ENCODE measurements at regions not wholly inside any gene's neighbourhood (a gene's known extent, or its start where the extent isn't known, plus 50 kb on each side); places are given as distances from the start of the nearest gene placed in this dataset.

- H3K4me1 ChIP-seq (ENCODE audit: control insufficient read depth in 2 of 2, insufficient read depth in 2 of 2, low read length in 2 of 2), result no peaks in the 10 kb centered on the region
- H3K9ac ChIP-seq (ENCODE audit: low read depth in 1 of 2, low read length in 2 of 2), result no peak overlapping the region
- H3K4me3 ChIP-seq (ENCODE audit: low read length in 2 of 2), result no peak overlapping the region
- no peak overlapping the region for H3K27ac ChIP-seq (ENCODE audit: low read depth in 2 of 2, low read length in 2 of 2)
- H3K36me3 ChIP-seq (ENCODE audit: control insufficient read depth in 2 of 2, insufficient read depth in 2 of 2, low read length in 2 of 2), result no peaks in the 10 kb centered on the region
- no peaks in the 10 kb centered on the region for H3K27me3 ChIP-seq (ENCODE audit: control insufficient read depth in 2 of 2, insufficient read depth in 2 of 2, low read length in 2 of 2)
- H3K9me3 ChIP-seq (ENCODE audit: control insufficient read depth in 2 of 2, low read length in 2 of 2), result no peaks in the 10 kb centered on the region
Measured at GRCh38 chr6:153735761-153736160, 303.3 kb upstream of the OPRM1 start.

GRCh38 chr6:153729189-153729588 lies 309.9 kb upstream of the OPRM1 start:
- no peaks in the 10 kb centered on the region for H3K9me3 ChIP-seq (ENCODE audit: control insufficient read depth in 2 of 2, low read length in 2 of 2)
- no peaks in the 10 kb centered on the region for H3K4me1 ChIP-seq (ENCODE audit: control insufficient read depth in 2 of 2, insufficient read depth in 2 of 2, low read length in 2 of 2)
- no peaks in the 10 kb centered on the region for H3K27me3 ChIP-seq (ENCODE audit: control insufficient read depth in 2 of 2, insufficient read depth in 2 of 2, low read length in 2 of 2)
- H3K9ac ChIP-seq (ENCODE audit: low read depth in 1 of 2, low read length in 2 of 2), result no peak overlapping the region
- H3K36me3 ChIP-seq (ENCODE audit: control insufficient read depth in 2 of 2, insufficient read depth in 2 of 2, low read length in 2 of 2), result no peaks in the 10 kb centered on the region
- H3K27ac ChIP-seq (ENCODE audit: low read depth in 2 of 2, low read length in 2 of 2), result no peak overlapping the region
- no peak overlapping the region for H3K4me3 ChIP-seq (ENCODE audit: low read length in 2 of 2)

GRCh38 chr6:153727885-153728284 lies 311.2 kb upstream of the OPRM1 start:
- H3K9me3 ChIP-seq (ENCODE audit: control insufficient read depth in 2 of 2, low read length in 2 of 2), result no peaks in the 10 kb centered on the region
- no peak overlapping the region for H3K27ac ChIP-seq (ENCODE audit: low read depth in 2 of 2, low read length in 2 of 2)

GRCh38 chr6:153725456-153725855 lies 313.6 kb upstream of the OPRM1 start:
- Histone ChIP-seq H3K27me3 (ENCODE audit: control insufficient read depth in 2 of 2, insufficient read depth in 2 of 2, low read length in 2 of 2) (no peaks in the 10 kb centered on the region), H3K36me3 (ENCODE audit: control insufficient read depth in 2 of 2, insufficient read depth in 2 of 2, low read length in 2 of 2) (no peaks in the 10 kb centered on the region), H3K9me3 (ENCODE audit: control insufficient read depth in 2 of 2, low read length in 2 of 2) (no peaks in the 10 kb centered on the region), H3K4me1 (ENCODE audit: control insufficient read depth in 2 of 2, insufficient read depth in 2 of 2, low read length in 2 of 2) (no peaks in the 10 kb centered on the region), H3K27ac (ENCODE audit: low read depth in 2 of 2, low read length in 2 of 2) (no peak overlapping the region), H3K4me3 (ENCODE audit: low read length in 2 of 2) (no peak overlapping the region), H3K9ac (ENCODE audit: low read depth in 1 of 2, low read length in 2 of 2) (no peak overlapping the region)

More at GRCh38 chr6:153727885-153728284, 311.2 kb upstream of the OPRM1 start:
- Histone ChIP-seq H3K4me3 (ENCODE audit: low read length in 2 of 2) (no peak overlapping the region), H3K27me3 (ENCODE audit: control insufficient read depth in 2 of 2, insufficient read depth in 2 of 2, low read length in 2 of 2) (no peaks in the 10 kb centered on the region), H3K4me1 (ENCODE audit: control insufficient read depth in 2 of 2, insufficient read depth in 2 of 2, low read length in 2 of 2) (no peaks in the 10 kb centered on the region), H3K36me3 (ENCODE audit: control insufficient read depth in 2 of 2, insufficient read depth in 2 of 2, low read length in 2 of 2) (no peaks in the 10 kb centered on the region), H3K9ac (ENCODE audit: low read depth in 1 of 2, low read length in 2 of 2) (no peak overlapping the region)

GRCh38 chr6:153720732-153721131 lies 318.3 kb upstream of the OPRM1 start:
- Histone ChIP-seq H3K9ac (ENCODE audit: low read depth in 1 of 2, low read length in 2 of 2) (no peak overlapping the region), H3K9me3 (ENCODE audit: control insufficient read depth in 2 of 2, low read length in 2 of 2) (no peaks in the 10 kb centered on the region), H3K4me3 (ENCODE audit: low read length in 2 of 2) (no peak overlapping the region), H3K36me3 (ENCODE audit: control insufficient read depth in 2 of 2, insufficient read depth in 2 of 2, low read length in 2 of 2) (no peaks in the 10 kb centered on the region), H3K27me3 (ENCODE audit: control insufficient read depth in 2 of 2, insufficient read depth in 2 of 2, low read length in 2 of 2) (no peaks in the 10 kb centered on the region), H3K27ac (ENCODE audit: low read depth in 2 of 2, low read length in 2 of 2) (no peak overlapping the region), H3K4me1 (ENCODE audit: control insufficient read depth in 2 of 2, insufficient read depth in 2 of 2, low read length in 2 of 2) (no peaks in the 10 kb centered on the region)

- H3K36me3 ChIP-seq (ENCODE audit: control insufficient read depth in 2 of 2, insufficient read depth in 2 of 2, low read length in 2 of 2), result no peaks in the 10 kb centered on the region
- no peak overlapping the region for H3K27ac ChIP-seq (ENCODE audit: low read depth in 2 of 2, low read length in 2 of 2)
- no peaks in the 10 kb centered on the region for H3K27me3 ChIP-seq (ENCODE audit: control insufficient read depth in 2 of 2, insufficient read depth in 2 of 2, low read length in 2 of 2)
- H3K9ac ChIP-seq (ENCODE audit: low read depth in 1 of 2, low read length in 2 of 2), result no peak overlapping the region
- H3K9me3 ChIP-seq (ENCODE audit: control insufficient read depth in 2 of 2, low read length in 2 of 2), result peaks cover 0 to 2% of the 10 kb centered on the region in 2 donors
- H3K4me3 ChIP-seq (ENCODE audit: low read length in 2 of 2), result no peak overlapping the region
- H3K4me1 ChIP-seq (ENCODE audit: control insufficient read depth in 2 of 2, insufficient read depth in 2 of 2, low read length in 2 of 2), result no peaks in the 10 kb centered on the region
Measured at GRCh38 chr6:153705429-153705828, 333.6 kb upstream of the OPRM1 start.

GRCh38 chr6:153702671-153703070 lies 336.4 kb upstream of the OPRM1 start:
- Histone ChIP-seq H3K9ac (ENCODE audit: low read depth in 1 of 2, low read length in 2 of 2) (no peak overlapping the region), H3K27ac (ENCODE audit: low read depth in 2 of 2, low read length in 2 of 2) (no peak overlapping the region), H3K9me3 (ENCODE audit: control insufficient read depth in 2 of 2, low read length in 2 of 2) (peaks cover 0 to 2% of the 10 kb centered on the region in 2 donors), H3K4me1 (ENCODE audit: control insufficient read depth in 2 of 2, insufficient read depth in 2 of 2, low read length in 2 of 2) (no peaks in the 10 kb centered on the region), H3K27me3 (ENCODE audit: control insufficient read depth in 2 of 2, insufficient read depth in 2 of 2, low read length in 2 of 2) (no peaks in the 10 kb centered on the region), H3K4me3 (ENCODE audit: low read length in 2 of 2) (no peak overlapping the region), H3K36me3 (ENCODE audit: control insufficient read depth in 2 of 2, insufficient read depth in 2 of 2, low read length in 2 of 2) (no peaks in the 10 kb centered on the region)

- no peak overlapping the region for H3K4me3 ChIP-seq (ENCODE audit: low read length in 2 of 2)
- H3K9me3 ChIP-seq (ENCODE audit: control insufficient read depth in 2 of 2, low read length in 2 of 2), result no peaks in the 10 kb centered on the region
- H3K27ac ChIP-seq (ENCODE audit: low read depth in 2 of 2, low read length in 2 of 2), result no peak overlapping the region
- no peaks in the 10 kb centered on the region for H3K36me3 ChIP-seq (ENCODE audit: control insufficient read depth in 2 of 2, insufficient read depth in 2 of 2, low read length in 2 of 2)
- no peak overlapping the region for H3K9ac ChIP-seq (ENCODE audit: low read depth in 1 of 2, low read length in 2 of 2)
- H3K27me3 ChIP-seq (ENCODE audit: control insufficient read depth in 2 of 2, insufficient read depth in 2 of 2, low read length in 2 of 2), result no peaks in the 10 kb centered on the region
- no peaks in the 10 kb centered on the region for H3K4me1 ChIP-seq (ENCODE audit: control insufficient read depth in 2 of 2, insufficient read depth in 2 of 2, low read length in 2 of 2)
Measured at GRCh38 chr6:153698637-153699036, 340.4 kb upstream of the OPRM1 start.

GRCh38 chr6:153698001-153698400 lies 341.0 kb upstream of the OPRM1 start:
- Histone ChIP-seq H3K36me3 (ENCODE audit: control insufficient read depth in 2 of 2, insufficient read depth in 2 of 2, low read length in 2 of 2) (no peaks in the 10 kb centered on the region), H3K4me3 (ENCODE audit: low read length in 2 of 2) (no peak overlapping the region), H3K27ac (ENCODE audit: low read depth in 2 of 2, low read length in 2 of 2) (no peak overlapping the region), H3K9me3 (ENCODE audit: control insufficient read depth in 2 of 2, low read length in 2 of 2) (no peaks in the 10 kb centered on the region), H3K9ac (ENCODE audit: low read depth in 1 of 2, low read length in 2 of 2) (no peak overlapping the region), H3K27me3 (ENCODE audit: control insufficient read depth in 2 of 2, insufficient read depth in 2 of 2, low read length in 2 of 2) (no peaks in the 10 kb centered on the region), H3K4me1 (ENCODE audit: control insufficient read depth in 2 of 2, insufficient read depth in 2 of 2, low read length in 2 of 2) (no peaks in the 10 kb centered on the region)

GRCh38 chr6:153677522-153677921 lies 361.5 kb upstream of the OPRM1 start:
- peaks cover 0 to 3% of the 10 kb centered on the region in 2 donors for H3K9me3 ChIP-seq (ENCODE audit: control insufficient read depth in 2 of 2, low read length in 2 of 2)
- no peak overlapping the region for H3K9ac ChIP-seq (ENCODE audit: low read depth in 1 of 2, low read length in 2 of 2)
- no peak overlapping the region for H3K4me3 ChIP-seq (ENCODE audit: low read length in 2 of 2)
- H3K27me3 ChIP-seq (ENCODE audit: control insufficient read depth in 2 of 2, insufficient read depth in 2 of 2, low read length in 2 of 2), result no peaks in the 10 kb centered on the region
- no peaks in the 10 kb centered on the region for H3K4me1 ChIP-seq (ENCODE audit: control insufficient read depth in 2 of 2, insufficient read depth in 2 of 2, low read length in 2 of 2)
- H3K27ac ChIP-seq (ENCODE audit: low read depth in 2 of 2, low read length in 2 of 2), result no peak overlapping the region
- no peaks in the 10 kb centered on the region for H3K36me3 ChIP-seq (ENCODE audit: control insufficient read depth in 2 of 2, insufficient read depth in 2 of 2, low read length in 2 of 2)

GRCh38 chr6:153673750-153674149 lies 365.3 kb upstream of the OPRM1 start:
- H3K4me1 ChIP-seq (ENCODE audit: control insufficient read depth in 2 of 2, insufficient read depth in 2 of 2, low read length in 2 of 2), result no peaks in the 10 kb centered on the region
- no peaks in the 10 kb centered on the region for H3K9me3 ChIP-seq (ENCODE audit: control insufficient read depth in 2 of 2, low read length in 2 of 2)
- no peak overlapping the region for H3K4me3 ChIP-seq (ENCODE audit: low read length in 2 of 2)
- H3K27ac ChIP-seq (ENCODE audit: low read depth in 2 of 2, low read length in 2 of 2), result no peak overlapping the region
- H3K9ac ChIP-seq (ENCODE audit: low read depth in 1 of 2, low read length in 2 of 2), result no peak overlapping the region
- no peaks in the 10 kb centered on the region for H3K36me3 ChIP-seq (ENCODE audit: control insufficient read depth in 2 of 2, insufficient read depth in 2 of 2, low read length in 2 of 2)
- no peaks in the 10 kb centered on the region for H3K27me3 ChIP-seq (ENCODE audit: control insufficient read depth in 2 of 2, insufficient read depth in 2 of 2, low read length in 2 of 2)

Measured in mucosa of rectum (tissue), 2 donors.